Ramos (cell line): ENCODE measurements at regions not wholly inside any gene's neighbourhood (a gene's known extent, or its start where the extent isn't known, plus 50 kb on each side); places are given as distances from the start of the nearest gene placed in this dataset.

Source experiments
- in situ Hi-C: fragments of 300-500 bp; cut with MboI; formaldehyde crosslinking; loops from one replicate; pipeline ENCODE4 v1.14.3; 2022; ENCODE audit warnings: low sequenced_read_pairs; ENCODE audit not compliant: unreplicated experiment

DNA sequence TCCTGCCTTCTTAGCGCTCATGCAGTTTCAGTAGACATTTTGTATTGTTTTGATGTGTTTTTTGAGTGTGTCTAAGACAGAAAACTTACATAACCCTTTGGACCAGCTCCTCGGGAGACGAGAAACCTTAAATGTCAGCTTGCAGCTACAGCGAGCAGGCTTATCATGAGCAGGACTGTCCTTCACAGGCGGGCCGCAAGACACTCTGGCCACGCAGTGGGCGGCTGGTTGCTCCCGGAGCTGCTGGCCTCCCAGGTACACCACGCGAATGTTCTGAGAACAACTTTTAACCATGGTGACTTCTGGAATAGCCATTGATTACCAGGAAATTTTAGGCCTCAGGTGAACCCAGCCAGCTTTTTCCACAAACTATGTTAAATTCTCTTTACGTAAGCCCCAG, 164.1 kb upstream of the DIO3 start:
- in situ Hi-C loops, result no loop called here

DNA sequence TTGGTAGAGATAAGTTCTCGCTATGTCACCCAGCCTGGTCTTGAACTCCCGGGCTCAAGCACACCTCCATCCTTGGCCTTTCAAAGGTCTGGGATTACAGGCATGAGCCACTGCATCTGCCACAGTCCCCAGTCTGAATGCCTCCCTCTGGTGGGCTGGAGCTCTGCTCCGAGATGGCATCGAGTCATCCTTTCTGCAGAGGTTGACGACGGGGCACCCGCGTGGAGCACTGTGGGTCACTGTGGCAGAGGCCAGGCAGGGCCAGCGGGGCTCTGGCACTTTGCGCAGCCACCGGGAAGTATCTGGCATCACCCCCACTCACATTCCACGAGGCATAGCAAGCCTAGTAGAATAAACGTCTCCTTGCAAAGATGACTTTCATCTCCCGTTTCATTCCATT, 163.3 kb upstream of the DIO3 start:
- in situ Hi-C loops, result no loop called here

DNA sequence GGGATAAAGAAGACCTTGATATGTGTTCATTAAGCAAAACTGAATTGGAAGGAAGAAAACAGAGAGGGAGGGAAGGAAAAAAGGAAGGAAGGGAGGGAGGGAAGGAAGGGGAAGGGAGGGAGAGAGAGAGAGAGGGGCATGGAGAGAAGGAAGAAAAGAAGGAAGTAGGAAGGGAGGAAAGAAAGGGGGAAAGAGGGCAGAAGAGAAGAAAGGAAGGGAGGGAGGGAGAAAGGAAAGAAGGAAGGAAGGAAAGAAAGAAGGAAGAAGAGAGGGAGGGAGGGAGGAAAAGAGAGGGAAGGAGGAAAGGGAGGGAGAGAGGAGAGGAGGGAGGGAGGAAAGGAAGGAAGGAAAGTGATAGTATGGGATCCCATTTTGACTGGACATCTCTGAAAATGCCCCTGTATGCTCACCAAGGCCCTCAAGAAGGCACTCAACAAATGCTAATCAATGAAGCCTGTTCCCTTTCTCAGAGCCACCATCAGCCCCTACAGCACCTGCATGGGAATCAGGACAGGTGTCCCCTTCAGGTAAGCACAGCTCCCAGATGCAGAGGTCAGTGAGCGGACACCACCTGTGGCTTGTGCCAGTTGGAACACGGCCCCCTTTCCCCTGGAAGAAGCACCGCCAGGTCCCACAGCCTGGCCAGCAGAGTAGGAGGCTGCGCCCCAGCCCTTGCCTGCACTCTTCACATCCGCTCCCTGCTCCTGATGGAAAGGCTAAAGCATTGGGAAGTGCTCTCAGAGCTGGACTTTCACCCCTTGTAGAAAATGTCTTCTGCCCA, 161.4 kb upstream of the DIO3 start:
- in situ Hi-C loops, result no loop called here

DNA sequence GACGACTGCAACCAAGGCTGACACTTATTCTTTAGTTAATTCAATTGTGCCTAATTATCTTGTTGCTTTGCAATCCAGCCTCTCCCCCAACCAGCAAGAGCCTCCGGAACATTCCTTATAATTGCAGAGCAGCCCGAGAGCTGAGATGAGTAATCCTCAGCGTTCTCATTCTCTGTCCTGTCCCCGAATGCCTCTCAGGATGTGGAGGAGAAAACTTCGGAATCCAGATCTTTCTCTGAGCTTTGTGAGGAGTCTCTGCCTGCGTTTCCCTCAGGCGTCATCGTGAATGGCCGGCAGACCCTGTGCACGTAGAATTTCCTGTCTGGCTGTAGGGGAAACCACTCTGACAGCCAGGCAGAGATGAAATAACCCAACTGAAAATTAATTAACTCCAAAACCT, 160.5 kb upstream of the DIO3 start:
- in situ Hi-C loops, result no loop called here

DNA sequence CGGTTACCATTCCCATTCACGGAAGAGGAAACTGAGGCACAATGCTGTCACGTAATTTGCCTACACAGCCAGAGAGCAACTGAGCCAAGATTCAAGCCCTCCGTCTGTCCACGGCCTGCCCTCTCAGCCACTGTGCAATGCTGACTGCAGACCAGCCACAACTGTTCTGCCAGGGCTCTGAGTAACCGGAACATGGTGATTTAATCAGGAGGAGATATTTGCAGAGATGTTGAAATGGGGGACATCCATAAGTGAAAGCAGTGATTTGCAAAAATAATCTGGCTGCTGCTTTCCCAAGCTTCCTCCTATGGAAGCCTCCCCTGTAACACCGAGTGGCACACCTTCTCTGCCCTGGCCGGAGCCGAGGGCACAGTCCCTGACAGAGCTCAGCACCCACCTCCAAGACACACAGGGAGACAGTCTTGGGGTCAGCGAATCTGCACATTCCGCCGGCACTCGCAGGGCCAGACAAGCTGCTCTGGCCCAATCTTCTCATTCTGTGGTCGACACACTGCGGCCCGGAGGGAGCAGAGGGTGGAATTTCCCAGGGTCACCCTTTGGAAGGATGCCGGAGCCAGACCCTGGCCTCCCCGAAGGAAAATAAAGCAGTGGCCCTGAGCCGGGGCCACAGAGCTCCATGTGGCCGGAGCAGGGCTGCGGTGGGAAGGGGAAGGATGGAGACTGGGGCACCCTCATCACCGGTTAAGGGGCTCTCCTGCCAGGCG, 158.2 kb upstream of the DIO3 start:
- in situ Hi-C loops, result no loop called here

DNA sequence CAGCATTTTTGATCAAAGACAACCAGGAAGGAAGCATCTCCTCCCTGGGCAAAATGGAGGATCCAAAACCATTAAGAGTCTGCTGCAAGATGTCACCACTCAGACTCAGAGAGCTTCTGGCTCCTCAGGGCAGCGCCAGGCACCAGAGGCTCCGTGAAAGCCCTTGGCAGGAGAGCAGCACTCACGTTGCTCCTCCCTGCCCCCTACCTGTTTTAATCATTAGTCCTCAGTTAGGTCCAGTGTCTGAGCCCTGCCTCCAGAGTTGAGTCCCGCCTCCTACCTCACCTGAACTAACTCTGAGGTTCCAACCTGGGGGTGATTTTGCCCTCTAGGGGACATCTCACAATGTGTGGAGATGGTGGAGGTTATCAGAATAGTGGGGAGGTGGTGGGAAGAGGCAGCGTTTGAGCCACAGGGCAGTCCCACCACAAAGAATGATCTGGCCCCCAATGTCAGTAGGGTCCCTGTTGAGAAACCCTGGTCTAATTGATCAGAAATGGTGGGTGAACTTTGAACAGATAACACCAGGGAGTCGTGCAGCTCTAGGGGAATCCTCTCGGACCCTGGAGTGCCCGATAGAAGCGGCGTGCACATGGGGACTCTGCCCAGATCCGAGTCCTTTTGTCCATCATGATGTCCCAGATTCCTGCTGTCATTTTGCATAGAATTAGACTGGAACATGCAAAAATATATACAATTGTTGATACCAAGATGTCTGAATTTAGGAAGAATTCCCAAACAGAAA, 156.7 kb upstream of the DIO3 start:
- in situ Hi-C loops, result no loop called here

DNA sequence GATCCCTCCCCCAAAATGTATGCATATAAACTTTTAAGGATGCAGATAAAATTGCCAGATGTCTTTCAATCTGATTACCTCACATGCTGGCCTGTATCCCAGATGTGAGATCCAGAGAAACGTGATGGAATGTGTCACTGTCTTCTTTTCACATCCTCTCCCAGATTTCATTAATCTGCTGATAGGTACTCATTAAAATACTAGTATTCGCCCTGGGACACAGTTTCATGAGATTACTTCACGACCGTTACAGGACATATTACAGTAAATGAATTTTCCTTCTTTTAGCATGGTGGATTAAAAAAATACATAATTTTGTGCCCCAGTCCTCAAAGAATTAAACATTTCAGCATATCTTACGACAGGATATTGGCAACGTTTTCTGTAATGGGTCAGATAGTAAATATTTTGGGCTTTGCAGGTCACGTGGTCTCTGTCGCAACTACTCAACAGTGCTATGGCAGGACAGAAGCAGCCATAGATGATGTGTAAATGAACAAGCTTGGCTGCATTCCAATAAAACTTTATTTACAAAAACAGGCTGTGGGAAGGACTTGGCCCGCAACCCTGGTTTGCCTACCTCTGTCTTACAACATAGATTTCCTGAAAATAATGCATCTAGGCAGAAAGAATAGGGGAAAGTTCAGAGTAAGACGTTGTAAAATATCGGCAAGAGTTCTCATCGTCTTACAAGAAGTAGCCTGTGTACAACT, 156.0 kb upstream of the DIO3 start:
- in situ Hi-C loops, result no loop called here

DNA sequence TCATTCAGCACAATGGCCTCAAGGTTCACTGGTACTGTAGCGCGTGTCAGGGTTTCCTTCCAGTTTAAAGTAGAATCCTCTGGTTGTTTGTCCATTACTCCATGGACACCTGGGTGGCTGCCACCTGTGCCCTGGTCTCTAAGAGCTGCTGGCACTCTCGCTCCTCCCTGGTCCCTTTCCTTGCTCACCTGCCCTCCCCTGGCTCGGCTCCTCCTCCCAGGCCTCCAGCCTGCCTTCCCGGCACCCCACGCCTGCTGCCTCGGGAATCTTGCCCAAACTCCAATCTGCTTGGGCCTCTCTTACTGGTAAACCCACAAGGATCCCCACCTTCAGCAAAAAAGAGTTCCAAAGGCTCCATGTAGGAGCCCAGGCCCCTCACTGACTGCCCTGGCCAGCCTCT, 154.4 kb upstream of the DIO3 start:
- in situ Hi-C loops, result no loop called here

DNA sequence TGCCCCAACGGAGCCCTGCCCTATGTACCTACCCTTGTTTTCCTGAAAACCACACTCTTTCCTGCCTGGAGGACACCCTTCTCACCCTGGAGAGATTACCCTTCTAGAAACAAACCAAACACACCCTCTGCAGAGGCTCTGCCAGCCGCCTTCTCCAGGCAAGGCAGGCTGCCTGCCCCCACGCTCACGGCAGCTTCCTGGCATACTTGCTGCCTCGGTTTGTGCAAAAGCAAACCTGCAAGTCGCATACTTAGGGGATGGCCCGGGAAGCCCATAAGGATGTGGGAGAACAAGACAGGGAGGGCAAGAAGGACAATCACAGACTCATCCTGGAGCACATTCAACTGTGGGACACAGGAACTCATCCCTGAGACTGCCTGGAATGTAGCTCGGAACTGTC, 154.0 kb upstream of the DIO3 start:
- in situ Hi-C loops, result no loop called here

DNA sequence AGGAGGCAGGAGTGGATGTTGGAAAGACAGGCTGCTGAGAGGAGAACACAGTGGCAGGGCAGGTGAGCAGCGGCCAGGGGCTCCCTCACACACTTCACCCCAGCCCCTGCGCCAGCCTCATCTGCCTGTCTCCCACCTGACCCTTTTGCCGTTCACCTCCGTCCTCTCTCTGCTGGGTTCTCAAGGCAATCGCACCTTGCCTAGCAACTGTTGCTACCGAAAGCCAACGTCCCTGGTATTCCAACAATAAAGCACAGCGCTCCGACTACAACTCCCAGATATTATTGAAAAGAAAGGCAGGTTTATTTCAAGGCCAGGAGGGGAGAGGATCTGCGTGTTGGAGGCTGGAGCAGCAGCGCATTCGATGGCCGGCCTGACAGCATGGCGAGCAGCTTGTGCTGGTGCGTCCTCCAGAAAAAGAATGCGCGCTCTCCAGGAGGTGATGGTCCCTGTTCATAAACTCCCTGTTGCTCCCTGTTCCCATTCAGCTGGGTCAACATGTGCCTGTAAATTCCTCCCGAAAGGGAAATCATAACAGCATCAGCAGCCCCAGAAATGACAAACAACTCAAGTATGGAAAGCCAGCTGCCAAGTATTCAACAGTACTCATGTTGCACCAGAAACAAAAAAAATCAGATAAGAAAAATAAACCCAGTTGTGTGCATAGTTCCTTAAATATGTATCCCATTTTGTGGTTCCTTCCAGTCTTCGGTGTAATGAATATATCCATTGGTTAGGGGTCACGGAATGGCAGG, 153.0 kb upstream of the DIO3 start:
- in situ Hi-C loops, result no loop called here

DNA sequence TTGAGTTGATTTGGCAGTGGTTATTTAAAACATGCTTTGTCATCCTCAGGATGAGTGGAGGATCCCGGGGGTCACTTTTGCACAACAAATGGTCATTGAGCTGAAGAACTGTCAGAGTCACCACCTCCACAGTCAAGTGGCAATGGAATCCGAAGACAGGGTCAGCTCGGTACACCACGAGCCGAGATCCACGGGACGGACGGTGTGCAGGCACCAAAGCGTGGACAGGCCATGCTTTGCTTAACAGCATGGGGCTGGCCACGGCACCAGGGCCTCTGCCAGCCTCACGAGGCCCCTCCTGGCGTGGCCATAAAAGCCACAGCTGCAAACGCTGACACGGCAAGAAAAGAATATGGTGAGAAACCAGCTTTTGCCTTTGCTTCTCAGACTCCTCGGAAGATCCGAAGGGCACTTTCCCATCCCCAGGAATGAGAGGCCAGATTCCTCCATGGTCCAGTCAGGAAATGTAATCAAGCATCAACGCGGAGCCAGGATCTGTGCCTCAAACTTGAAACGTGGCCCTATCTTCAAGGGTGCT, 152.2 kb upstream of the DIO3 start:
- in situ Hi-C loops, result no loop called here

DNA sequence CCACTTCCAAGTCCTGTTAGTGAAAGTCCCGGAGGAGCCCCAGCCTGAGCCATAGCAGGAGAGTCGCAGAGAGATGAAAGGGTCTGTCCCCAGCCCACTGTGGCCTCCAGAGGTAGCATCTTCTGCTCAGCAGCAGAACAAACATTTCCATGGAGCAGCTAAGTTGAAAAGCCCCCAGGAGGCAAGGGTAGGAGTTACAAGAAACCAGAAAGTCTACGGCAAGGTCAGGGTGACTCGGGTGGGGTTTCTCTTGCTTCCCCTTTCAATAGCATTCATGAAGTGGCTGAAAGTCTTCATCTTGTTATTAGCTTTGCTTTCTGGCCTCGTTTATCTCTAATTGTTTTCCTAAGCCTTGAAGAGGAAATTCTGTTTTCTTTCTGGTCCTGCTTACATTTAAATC, 151.2 kb upstream of the DIO3 start:
- in situ Hi-C loops, result no loop called here

DNA sequence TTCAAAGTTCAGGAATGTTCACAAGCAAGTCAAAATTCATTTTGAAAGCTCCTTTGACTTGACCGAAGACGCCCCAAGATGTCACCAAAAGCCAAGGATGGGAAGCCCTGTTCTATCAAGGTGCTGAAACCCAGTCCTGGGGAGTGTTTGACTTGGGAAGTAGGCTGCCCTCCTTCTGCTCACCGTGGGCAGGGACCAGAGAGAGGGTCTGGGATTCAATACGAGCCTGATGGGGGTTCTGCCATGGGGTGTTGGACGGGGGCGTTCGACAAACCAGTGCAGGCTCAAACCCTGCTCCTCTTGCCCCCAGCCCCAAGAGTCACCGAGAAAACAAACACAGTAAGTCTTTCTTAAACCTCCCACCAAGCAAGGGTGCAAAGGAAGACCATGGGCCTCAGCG, 150.1 kb upstream of the DIO3 start:
- in situ Hi-C loops, result no loop called here

DNA sequence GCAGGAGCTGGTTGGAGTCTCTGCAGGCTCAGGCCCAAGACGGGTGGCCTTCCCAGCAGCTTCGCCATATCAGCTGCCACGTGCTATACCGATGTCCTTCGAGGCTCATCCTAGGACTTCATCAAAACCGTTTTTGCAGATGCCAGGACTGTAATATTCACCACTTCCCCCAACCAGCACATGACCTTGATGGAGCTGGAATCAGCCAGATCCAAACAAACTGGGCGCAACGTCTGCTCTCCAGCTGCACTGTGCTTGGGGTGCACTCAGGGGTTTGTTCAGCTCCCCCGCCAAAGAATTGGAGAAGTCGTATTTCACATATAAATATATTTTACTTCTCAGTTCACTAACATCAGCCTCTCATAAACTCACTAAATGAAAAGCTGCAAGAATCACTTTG, 149.5 kb upstream of the DIO3 start:
- in situ Hi-C loops, result no loop called here

DNA sequence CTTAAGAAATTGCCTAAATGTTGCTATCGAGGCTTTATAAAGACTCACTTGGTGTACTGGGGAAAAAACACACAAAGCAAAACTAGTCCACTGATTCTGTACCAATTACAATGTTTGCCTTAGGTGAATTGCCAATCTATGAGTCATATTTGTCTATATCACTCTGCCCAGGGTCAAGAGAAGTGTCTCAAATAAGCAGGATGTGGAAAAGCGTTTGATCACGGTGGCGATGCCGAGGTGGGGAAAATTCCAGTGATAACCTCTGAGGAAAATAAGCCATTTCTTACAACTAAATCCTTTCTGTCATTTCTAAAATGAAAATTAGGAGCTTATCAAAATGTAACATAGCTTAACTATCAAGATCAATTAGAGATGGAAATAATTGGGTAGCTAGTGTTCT, 148.6 kb upstream of the DIO3 start:
- in situ Hi-C loops, result no loop called here

DNA sequence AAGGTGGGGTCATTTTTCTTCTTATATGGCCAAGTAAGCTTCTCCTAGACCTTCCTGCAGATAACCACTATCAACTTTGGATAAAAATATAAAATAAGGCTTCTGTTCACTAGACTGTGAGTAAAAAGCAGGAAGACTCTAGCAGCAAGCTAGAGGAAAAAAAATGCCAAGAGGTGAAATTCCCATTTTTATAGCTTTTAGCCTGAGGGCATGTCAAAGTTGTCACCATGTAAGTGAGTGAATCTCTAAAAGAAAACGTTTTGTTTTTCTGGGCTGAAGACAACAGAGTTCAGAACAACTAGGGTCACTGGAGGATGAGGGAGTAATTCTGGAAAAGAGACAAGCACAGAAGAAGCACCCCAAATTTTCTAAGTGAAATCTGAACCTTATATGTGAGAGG, 143.9 kb upstream of the DIO3 start:
- in situ Hi-C loops, result no loop called here

DNA sequence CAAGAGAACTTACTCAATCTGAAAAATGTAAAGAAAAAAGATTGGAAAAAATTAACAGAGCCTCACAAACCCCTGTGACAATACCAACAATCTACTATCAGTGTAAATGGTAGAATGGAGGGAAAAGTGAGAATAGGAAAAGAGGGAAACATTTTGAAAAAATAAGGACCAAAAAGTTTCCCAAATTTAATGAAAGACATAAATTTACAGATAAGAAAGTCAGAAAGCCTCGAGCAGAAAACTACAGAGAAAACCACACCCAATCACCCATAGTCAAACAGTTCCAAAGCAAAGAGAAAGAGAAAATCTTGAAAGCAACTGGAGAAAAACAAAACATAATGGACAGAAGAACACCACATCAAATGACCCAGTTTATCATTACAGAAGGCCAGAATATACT, 142.7 kb upstream of the DIO3 start:
- in situ Hi-C loops, result no loop called here

DNA sequence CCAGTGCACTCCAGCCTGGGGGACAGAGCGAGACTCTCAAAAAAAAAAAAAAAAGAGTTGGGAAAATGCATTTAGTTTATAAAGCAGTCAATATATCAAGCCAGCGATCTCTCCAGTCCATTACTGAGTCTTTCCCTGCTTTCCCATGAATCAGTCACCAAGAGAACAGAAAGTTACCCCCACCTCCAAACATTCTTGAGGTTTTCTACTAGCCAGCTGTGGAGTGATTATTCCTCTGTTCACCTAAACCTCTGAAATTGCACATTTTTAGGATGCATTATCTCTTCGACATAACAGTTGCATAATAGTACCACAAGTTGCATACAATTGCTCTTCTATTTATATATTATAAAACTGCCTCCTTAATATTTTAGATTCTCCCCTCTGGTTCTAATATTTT, 134.8 kb upstream of the DIO3 start:
- in situ Hi-C loops, result no loop called here

DNA sequence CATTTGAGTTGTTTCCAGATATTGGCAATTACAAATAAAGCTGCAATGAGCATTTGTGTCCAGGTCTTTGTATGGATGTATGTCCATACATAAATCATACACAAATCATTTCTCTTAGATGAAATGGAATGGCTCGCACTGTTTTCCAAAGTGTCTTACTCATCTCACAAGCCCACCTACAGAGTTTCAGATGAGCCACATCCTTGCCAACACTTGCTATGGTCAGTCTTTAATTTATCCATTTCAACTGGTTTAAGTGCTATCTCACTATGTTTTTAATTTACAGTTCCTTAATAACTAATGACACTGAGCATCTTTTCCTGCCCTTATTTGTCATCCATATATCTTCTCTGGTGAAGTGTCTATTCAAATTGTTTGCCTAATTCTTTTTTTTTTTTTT, 132.9 kb upstream of the DIO3 start:
- in situ Hi-C loops, result no loop called here

DNA sequence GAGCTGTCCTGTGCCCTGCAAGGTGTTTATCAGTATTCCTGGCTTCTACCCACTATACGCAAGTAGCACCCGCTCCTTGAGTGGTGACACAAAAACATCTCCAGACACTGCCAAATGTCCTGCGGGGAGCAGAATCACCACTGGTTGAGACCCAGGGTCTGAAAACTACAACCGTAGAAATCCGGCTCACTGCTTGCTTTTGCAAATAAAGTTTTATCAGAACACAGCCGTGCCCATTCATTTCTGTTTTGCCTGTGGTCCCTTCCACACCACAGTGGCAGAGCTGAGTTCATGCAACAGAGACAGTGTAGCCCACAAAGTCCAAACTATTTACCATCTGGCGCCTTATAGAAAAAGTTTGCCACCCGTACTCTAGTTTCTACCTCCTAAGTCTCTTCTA, 125.7 kb upstream of the DIO3 start:
- in situ Hi-C loops, result no loop called here
